A172 (cell line): ENCODE measurements at regions not wholly inside any gene's neighbourhood (a gene's known extent, or its start where the extent isn't known, plus 50 kb on each side); places are given as distances from the start of the nearest gene placed in this dataset.
A peak's percentile ranks its signal among the peaks of the same experiment; 100 is the strongest.

Source experiments
- DNase-seq: peaks from one replicate; pipeline ENCODE4 v3.0.0-alpha.2; 2015; ENCODE audit warnings: low spot score

DNA sequence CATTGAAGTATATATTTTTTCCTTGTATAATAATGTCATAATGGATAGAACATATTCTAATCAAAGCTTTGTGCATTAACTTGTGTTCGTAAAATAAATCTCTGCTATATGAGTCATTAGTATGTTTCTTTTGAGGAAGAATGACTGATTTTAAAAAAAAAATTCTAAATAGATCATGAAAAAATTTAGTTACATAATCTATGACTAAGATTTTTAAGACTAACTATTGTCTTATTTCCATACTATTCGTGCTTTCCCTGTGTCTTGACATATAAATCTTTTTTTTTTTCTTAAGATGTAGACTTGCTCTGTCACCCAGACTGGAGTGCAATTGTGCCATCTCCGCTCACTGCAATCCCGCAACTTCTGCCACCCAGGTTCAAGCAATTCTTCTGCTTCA lies 226.1 kb downstream of the DSEL start:
- DNase-seq, result no peak

GRCh38 chr18:67285583-67285982 lies 230.9 kb downstream of the DSEL start:
- DNase-seq, result no peak

GRCh38 chr18:67282796-67283195 lies 233.7 kb downstream of the DSEL start:
- no peak for DNase-seq

- no peak for DNase-seq
Observed at GRCh38 chr18:67281746-67282145, 234.8 kb downstream of the DSEL start.

- no peak for DNase-seq
Observed at GRCh38 chr18:67280486-67281242, 235.9 kb downstream of the DSEL start.

GRCh38 chr18:67279988-67280387 lies 236.5 kb downstream of the DSEL start:
- DNase-seq, result no peak

DNA sequence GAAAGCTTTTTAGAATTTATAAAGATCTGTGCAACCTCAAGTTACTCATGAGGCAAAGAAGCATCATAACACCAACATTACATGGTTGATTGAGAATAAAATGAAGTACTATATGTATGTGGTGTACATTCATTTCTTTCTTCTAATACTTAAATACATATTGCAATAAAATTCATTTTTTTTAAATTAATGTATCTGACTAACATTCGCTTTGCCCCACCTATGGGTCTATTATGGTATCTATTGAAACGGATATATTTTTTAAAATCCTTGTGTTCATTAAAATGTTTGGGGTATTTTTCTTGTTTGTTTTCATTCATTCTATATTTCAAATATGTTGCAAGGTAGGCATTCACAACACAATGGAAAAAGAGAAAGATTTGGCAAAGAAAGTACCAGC lies 237.5 kb downstream of the DSEL start:
- no peak for DNase-seq

- DNase-seq, result no peak
Observed at GRCh38 chr18:67276638-67277037, 239.9 kb downstream of the DSEL start.

- no peak for DNase-seq
Observed at GRCh38 chr18:67273288-67273687, 243.2 kb downstream of the DSEL start.

DNA sequence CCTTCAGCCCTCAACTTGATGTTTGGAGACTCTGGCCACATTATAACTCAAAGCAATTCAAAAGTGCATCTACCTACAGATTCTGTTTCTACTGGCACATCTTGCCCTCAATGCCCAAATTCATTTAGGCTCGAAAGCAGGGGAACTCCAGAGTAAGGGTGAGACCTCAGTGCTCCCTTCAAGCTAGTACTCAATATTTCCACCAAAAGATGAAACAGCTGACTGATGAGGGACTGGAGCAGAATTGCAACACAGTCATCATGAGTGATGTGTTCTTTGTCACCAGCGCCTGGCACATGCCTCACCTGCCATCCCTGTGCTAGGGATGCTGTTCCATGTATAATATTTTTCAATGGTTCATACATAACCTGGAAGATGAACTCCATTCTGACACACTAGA lies 247.3 kb downstream of the DSEL start:
- DNase-seq, result no peak

DNA sequence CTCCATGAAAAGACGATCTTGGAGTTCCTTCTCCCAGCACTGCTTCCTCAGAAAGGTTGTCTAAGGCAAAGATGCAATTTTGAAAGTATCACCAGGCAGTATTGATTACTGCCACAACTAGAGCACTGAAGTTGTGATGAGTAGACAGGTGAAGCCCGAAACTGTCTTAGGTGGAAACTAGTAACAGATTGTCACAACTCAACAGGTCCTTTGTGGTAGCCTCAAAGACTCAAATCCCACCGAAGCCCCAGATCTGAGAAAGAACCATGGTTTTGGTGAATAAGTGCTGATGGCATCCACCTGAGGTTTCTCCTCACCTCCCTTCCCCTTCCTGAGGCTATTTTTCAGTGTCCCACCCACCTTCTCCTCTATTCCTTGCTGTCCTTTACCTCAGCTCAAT lies 248.0 kb downstream of the DSEL start:
- no peak for DNase-seq

- peak; percentile 1 for DNase-seq
Observed at GRCh38 chr18:67266246-67267237, 250.0 kb downstream of the DSEL start.

DNA sequence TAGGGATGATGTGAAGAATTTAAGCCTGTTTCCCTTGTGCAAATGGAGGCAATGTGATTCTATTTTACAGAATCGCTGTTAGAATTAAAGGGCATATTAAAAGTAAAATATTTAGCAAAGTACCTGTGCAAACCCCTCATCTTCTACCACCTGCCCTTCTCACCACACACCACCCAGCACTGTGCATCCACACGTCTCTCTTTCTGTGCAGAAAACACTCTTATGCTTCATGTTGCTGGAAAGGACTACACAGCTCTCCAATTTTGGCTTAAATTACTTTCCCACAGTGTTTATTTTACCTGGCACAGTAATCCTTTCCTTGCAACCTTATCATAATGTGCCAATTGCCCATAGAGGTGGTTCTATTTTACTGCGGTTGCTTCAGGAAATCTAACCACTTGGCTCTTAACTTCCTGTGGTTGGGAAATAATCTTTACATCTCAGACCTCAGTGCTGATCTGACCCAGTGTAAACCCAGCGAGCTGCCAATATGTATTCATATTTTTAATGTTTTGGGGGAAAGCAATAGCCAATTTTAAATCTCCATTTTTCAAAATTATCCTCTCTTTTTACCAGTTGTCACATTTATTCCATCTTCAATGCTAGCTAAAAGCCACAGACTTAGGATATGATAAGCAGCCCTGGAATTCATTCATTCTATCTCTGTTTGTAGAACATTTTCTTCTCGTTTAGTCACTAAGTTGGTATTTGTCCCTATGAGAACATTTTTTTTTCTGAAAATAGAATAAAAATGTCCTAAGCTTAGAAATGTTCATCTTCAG lies 250.9 kb downstream of the DSEL start:
- DNase-seq, result peak; percentile 43

- DNase-seq, result no peak
Observed at GRCh38 chr18:67261931-67262552, 254.5 kb downstream of the DSEL start.

GRCh38 chr18:67260841-67261240 lies 255.7 kb downstream of the DSEL start:
- no peak for DNase-seq

DNA sequence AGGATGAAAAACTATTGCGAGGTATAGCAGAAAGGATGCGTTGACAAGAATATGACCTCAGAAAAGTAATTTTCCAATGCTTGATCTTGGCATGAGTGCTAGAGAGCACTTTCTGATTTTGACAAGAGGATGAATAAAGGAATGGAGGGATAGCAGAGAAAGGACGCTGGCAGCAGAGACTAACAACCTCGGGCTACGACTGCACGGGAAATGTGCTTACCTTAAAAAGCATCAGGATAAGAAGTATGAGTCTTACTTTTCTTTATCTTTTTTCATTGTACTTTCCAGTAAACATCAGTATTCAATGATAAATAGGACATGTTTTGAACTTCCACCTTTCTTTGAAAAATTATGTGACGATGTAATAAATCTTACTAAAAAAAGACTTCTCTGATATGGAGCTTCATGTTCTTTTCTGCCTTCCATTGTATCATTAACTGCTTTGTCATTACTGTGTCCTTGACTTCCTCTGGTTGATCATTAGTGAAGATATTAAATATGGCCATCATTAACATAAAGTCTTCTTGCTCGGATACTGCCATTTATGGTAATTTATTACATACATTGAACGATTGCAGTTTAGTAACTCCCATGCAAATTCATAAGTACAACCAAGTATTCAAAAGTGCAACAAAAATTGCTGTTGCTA lies 265.6 kb downstream of the DSEL start:
- no peak for DNase-seq

DNA sequence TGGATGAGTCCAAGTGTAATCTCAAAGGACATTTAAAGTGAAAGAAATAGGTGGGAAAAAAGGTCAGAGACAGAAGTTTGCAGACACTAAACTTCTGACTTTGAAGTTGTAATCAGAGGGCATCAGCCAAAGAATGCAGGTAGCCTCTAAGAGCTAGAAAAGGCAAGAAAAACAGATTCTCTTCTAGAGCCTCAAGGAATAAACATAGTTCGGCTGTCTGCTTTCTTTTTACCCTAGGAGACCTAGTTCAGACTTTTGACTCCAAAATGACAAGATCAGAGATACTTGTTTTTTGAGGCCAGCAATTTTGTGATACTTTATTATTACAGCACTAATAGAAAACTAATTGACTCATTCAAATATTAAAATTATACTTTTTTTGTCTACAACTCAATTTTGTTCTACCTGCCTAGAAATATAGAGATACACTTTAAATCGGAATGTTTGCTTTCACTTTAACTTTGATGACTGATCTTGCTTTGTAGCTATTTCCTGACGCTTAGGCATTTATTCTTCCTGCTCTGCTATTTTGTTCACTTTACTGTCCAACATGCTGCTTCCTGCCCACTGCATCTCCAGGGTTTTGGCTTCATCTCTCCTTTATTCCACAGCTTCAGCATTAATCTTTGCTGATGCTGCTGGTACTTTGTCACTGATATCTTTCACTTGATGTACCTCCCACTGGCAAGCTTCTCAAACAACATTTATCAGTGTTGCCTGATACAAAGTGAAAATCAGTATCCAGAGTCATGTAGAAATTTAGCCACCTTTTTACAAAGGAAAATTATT lies 272.5 kb downstream of the DSEL start:
- no peak for DNase-seq

DNA sequence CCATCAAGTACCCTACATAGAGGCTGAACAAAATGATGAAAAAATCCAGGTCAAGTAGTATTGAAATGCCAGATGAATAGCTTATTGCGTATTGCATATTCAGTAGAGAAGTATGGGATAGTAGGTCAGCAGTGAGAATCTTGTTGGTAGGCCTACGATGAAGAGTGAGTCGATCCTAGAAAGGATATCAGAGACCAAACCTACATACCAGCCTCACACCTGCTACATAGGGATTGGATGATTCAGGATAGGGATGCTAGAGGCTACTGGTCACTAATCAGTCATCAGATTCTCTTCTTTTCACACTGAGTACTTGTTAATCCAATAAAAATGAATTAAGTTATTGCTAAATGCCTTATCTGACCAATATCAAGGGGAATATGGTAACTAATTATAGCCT lies 274.5 kb downstream of the DSEL start:
- no peak for DNase-seq

GRCh38 chr18:67241299-67241698 lies 275.2 kb downstream of the DSEL start:
- DNase-seq, result no peak

DNA sequence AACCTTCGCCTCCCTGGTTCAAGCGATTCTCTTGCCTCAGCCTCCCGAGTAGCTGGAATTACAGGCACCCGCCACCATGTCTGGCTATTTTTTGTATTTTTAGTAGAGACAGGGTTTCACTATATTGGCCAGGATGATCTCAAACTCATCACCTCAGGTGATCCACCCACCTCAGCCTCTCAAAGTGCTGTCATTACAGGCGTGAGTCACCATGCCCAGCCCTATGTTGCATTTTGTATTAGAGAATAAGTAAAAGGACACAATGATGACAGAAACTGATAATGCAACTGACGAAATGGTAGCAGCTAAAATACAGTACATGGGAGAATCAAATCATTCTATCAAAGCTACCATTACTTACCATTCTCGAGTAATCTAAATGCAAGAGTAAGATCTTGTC lies 276.7 kb downstream of the DSEL start:
- no peak for DNase-seq
